MM.1S (cell line): ENCODE measurements at regions not wholly inside any gene's neighbourhood (a gene's known extent, or its start where the extent isn't known, plus 50 kb on each side); places are given as distances from the start of the nearest gene placed in this dataset.

Source experiments
- DNase-seq: peaks from one replicate; pipeline ENCODE4 v3.0.0-alpha.2; 2015
- H2AFZ ChIP-seq: fragments of 300-600 bp; sonication (generic); 2 replicates; pipeline ENCODE4 v1.6.0; 2016; ENCODE audit warnings: antibody characterized with exemption, low read length
- H3F3A ChIP-seq: fragments of 300-600 bp; sonication (generic); 2 replicates; pipeline ENCODE4 v1.6.1; 2016; ENCODE audit warnings: mild to moderate bottlenecking, antibody characterized with exemption, low read length, moderate library complexity, mixed read lengths; ENCODE audit not compliant: insufficient read depth
- H3K27ac ChIP-seq: fragments of 300-600 bp; sonication (generic); 2 replicates; pipeline ENCODE4 v1.5.1; 2016; ENCODE audit warnings: mild to moderate bottlenecking, low read length
- H3K27me3 ChIP-seq: fragments of 300-600 bp; sonication (generic); replicated peaks from 2 replicates; pipeline ENCODE4 v1.6.0; 2016; ENCODE audit warnings: low read length; ENCODE audit not compliant: insufficient read depth
- H3K36me3 ChIP-seq: fragments of 300-600 bp; sonication (generic); replicated peaks from 2 replicates; pipeline ENCODE4 v1.6.1; 2016; ENCODE audit warnings: mild to moderate bottlenecking, low read length, mixed read lengths; ENCODE audit not compliant: insufficient read depth
- H3K4me1 ChIP-seq: fragments of 300-600 bp; sonication (generic); 2 replicates; pipeline ENCODE4 v1.6.1; 2016; ENCODE audit warnings: low read length, mixed read lengths
- H3K4me2 ChIP-seq: fragments of 300-600 bp; sonication (generic); 2 replicates; pipeline ENCODE4 v1.6.0; 2016; ENCODE audit warnings: low read depth, low read length
- H3K4me3 ChIP-seq: fragments of 300-600 bp; sonication (generic); 2 replicates; pipeline ENCODE4 v1.5.1; 2016; ENCODE audit warnings: low read length, mixed read lengths
- H3K79me2 ChIP-seq: fragments of 300-600 bp; sonication (generic); 2 replicates; pipeline ENCODE4 v1.6.1; 2016; ENCODE audit warnings: mixed run types, low read length, mixed read lengths
- H3K9ac ChIP-seq: fragments of 300-600 bp; sonication (generic); 2 replicates; pipeline ENCODE4 v1.6.1; 2016; ENCODE audit warnings: low read length, mixed read lengths
- H3K9me2 ChIP-seq: fragments of 300-600 bp; sonication (generic); replicated peaks from 2 replicates; pipeline ENCODE4 v1.6.1; 2016; ENCODE audit warnings: mild to moderate bottlenecking, low read length, mixed read lengths; ENCODE audit not compliant: insufficient read depth
- H3K9me3 ChIP-seq: fragments of 300-600 bp; sonication (generic); replicated peaks from 2 replicates; pipeline ENCODE4 v1.6.1; 2016; ENCODE audit warnings: mild to moderate bottlenecking, low read length, mixed read lengths; ENCODE audit not compliant: insufficient read depth
- H4K20me1 ChIP-seq: fragments of 300-600 bp; sonication (generic); 2 replicates; pipeline ENCODE4 v1.6.1; 2016; ENCODE audit warnings: mild to moderate bottlenecking, low read length, moderate library complexity, mixed read lengths; ENCODE audit not compliant: insufficient read depth
- EZH2 ChIP-seq: fragments of 300-600 bp; sonication (generic); optimal IDR thresholded peaks from 2 replicates; pipeline ENCODE3; 2017; ENCODE audit warnings: low read depth, mild to moderate bottlenecking, antibody characterized with exemption, low read length, mixed read lengths
- EZH2phosphoT487 ChIP-seq: fragments of 300-600 bp; sonication (generic); IDR thresholded peaks from 2 replicates; pipeline ENCODE4 v1.6.1; 2018; ENCODE audit warnings: antibody characterized with exemption, low read length
- TF ChIP-seq, protein P1 (sequence below): fragments of 300-600 bp; sonication (generic); IDR thresholded peaks from 2 replicates; pipeline ENCODE4 v1.5.1; 2016; ENCODE audit warnings: antibody characterized with exemption, low read length, mixed read lengths

- no peaks in the 10 kb centered on the region for H3K36me3 ChIP-seq
- H3K9me2 ChIP-seq, result no peaks in the 10 kb centered on the region
- H2AFZ ChIP-seq, result no peak overlapping the region
- no peaks in the 10 kb centered on the region for H3K79me2 ChIP-seq
- no peak overlapping the region for H3K4me2 ChIP-seq
- DNase-seq, result no peak
- no peaks in the 10 kb centered on the region for H3K9me3 ChIP-seq
- H3K9ac ChIP-seq, result no peak overlapping the region
- no peaks in the 10 kb centered on the region for H4K20me1 ChIP-seq
- no peaks in the 10 kb centered on the region for H3F3A ChIP-seq
- H3K27ac ChIP-seq, result no peak overlapping the region
- H3K4me3 ChIP-seq, result no peak overlapping the region
- H3K27me3 ChIP-seq, result no peaks in the 10 kb centered on the region
- no peaks in the 10 kb centered on the region for H3K4me1 ChIP-seq
- no peak for TF ChIP-seq EZH2phosphoT487
- no peak for TF ChIP-seq EZH2
- TF ChIP-seq, protein P1, sequence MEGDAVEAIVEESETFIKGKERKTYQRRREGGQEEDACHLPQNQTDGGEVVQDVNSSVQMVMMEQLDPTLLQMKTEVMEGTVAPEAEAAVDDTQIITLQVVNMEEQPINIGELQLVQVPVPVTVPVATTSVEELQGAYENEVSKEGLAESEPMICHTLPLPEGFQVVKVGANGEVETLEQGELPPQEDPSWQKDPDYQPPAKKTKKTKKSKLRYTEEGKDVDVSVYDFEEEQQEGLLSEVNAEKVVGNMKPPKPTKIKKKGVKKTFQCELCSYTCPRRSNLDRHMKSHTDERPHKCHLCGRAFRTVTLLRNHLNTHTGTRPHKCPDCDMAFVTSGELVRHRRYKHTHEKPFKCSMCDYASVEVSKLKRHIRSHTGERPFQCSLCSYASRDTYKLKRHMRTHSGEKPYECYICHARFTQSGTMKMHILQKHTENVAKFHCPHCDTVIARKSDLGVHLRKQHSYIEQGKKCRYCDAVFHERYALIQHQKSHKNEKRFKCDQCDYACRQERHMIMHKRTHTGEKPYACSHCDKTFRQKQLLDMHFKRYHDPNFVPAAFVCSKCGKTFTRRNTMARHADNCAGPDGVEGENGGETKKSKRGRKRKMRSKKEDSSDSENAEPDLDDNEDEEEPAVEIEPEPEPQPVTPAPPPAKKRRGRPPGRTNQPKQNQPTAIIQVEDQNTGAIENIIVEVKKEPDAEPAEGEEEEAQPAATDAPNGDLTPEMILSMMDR, result no peak
Observed at GRCh38 chr12:67811437-67812361, 163.2 kb downstream of the DYRK2 start.

GRCh38 chr12:67813456-67813904 is 164.9 kb downstream of the DYRK2 start:
- H3K9me3 ChIP-seq, result no peaks in the 10 kb centered on the region
- no peak overlapping the region for H3K4me2 ChIP-seq
- H3K9me2 ChIP-seq, result no peaks in the 10 kb centered on the region
- H3F3A ChIP-seq, result no peaks in the 10 kb centered on the region
- no peaks in the 10 kb centered on the region for H3K79me2 ChIP-seq
- no peak overlapping the region for H3K4me3 ChIP-seq
- no peaks in the 10 kb centered on the region for H3K36me3 ChIP-seq
- H2AFZ ChIP-seq, result no peak overlapping the region
- no peaks in the 10 kb centered on the region; the same call in 1 of the 2 replicates for H3K27me3 ChIP-seq
- no peak for DNase-seq
- no peaks in the 10 kb centered on the region for H4K20me1 ChIP-seq
- no peaks in the 10 kb centered on the region for H3K4me1 ChIP-seq
- TF ChIP-seq, protein P1, result no peak
- TF ChIP-seq EZH2phosphoT487, result no peak
- TF ChIP-seq EZH2, result no peak
- no peak overlapping the region for H3K27ac ChIP-seq
- no peak overlapping the region for H3K9ac ChIP-seq

GRCh38 chr12:67816269-67816668 is 167.7 kb downstream of the DYRK2 start:
- H3K36me3 ChIP-seq, result no peaks in the 10 kb centered on the region
- no peak overlapping the region for H2AFZ ChIP-seq
- TF ChIP-seq, protein P1, result no peak
- TF ChIP-seq EZH2 (no peak), EZH2phosphoT487 (no peak)
- DNase-seq, result no peak
- no peak overlapping the region for H3K4me2 ChIP-seq
- H3K79me2 ChIP-seq, result no peaks in the 10 kb centered on the region
- H3K4me3 ChIP-seq, result no peak overlapping the region
- no peaks in the 10 kb centered on the region for H3K4me1 ChIP-seq
- H3K9ac ChIP-seq, result no peak overlapping the region
- H4K20me1 ChIP-seq, result no peaks in the 10 kb centered on the region
- no peaks in the 10 kb centered on the region for H3K9me2 ChIP-seq
- no peak overlapping the region for H3K27ac ChIP-seq
- H3K27me3 ChIP-seq, result no peaks in the 10 kb centered on the region; the same call in 1 of the 2 replicates
- no peaks in the 10 kb centered on the region for H3F3A ChIP-seq
- H3K9me3 ChIP-seq, result no peaks in the 10 kb centered on the region
